SW480 (cell line): ENCODE measurements at regions not wholly inside any gene's neighbourhood (a gene's known extent, or its start where the extent isn't known, plus 50 kb on each side); places are given as distances from the start of the nearest gene placed in this dataset.

Experiments
- DNase-seq: peaks from one replicate; pipeline ENCODE4 v3.0.0-alpha.2; 2016; ENCODE audit warnings: low spot score

- no peak for DNase-seq
Measured at GRCh38 chr5:15261269-15261995, 238.5 kb upstream of the FBXL7 start.

DNA sequence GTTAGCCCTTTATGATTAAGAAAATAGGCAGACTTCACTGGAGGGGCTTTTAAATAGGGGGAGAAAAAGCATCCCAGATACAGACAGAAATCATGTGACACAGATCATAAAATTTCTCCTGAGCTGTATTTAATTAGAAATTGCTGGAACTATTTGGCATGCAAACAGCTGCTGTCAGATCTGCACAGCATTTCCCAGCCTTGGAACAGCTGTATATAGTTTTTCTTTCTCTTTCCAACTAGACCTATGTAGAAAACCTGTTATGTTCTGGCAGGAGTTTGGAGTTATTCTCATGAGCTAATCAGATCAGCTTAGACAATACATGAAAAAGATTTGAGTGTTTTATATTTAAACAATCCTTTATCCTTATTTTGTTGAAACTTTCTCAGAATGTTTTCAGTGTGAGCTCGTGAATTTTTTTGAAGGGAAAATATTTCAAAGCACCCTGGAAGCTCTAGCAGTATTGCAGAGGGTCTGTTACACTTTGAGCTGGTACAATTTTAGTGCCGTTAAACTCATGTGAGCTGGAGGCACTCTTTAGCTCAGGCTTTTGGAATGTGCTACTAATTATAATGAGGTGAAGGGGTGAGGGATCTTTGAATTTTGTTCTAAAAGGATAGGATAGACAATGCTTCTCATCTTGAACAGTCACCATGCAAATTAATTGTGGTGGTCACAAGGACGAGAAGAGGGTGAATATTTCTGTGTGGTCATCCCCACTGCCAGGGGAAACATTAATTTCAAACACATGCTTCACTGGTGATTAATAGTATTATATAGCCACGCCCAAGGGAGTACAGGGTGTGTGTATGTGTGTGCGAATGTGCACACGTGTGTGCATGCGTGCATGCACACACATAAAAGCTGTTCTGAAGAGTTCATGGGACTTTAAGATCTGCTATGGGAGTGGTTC is 239.4 kb upstream of the FBXL7 start:
- DNase-seq, result peak; percentile 61

DNA sequence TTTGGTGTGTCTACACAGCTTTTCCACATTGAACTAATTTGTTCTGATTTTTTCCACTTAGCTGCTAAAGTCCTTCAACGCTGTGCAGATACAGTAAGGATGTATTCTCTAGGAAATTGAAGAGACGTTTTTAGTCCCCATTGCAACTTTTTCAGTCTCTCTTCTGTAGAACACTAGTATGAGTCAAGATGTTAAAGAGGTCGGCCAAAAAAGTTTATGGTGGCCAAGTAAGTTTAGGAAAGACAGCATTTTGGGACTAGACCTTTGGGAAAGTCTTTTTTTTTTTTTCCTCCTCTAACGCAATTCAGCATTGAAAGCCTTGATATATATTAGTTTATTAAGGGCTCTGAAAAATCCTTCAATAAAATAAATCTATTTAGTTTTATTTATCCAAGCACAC is 243.5 kb upstream of the FBXL7 start:
- no peak for DNase-seq

GRCh38 chr5:15255576-15255975 is 244.4 kb upstream of the FBXL7 start:
- DNase-seq, result no peak

- no peak for DNase-seq
Measured at GRCh38 chr5:15254607-15255006, 245.4 kb upstream of the FBXL7 start.

GRCh38 chr5:15252331-15252730 is 247.6 kb upstream of the FBXL7 start:
- DNase-seq, result no peak

- peak; percentile 90 for DNase-seq
Measured at GRCh38 chr5:15249152-15249551, 250.8 kb upstream of the FBXL7 start.

DNA sequence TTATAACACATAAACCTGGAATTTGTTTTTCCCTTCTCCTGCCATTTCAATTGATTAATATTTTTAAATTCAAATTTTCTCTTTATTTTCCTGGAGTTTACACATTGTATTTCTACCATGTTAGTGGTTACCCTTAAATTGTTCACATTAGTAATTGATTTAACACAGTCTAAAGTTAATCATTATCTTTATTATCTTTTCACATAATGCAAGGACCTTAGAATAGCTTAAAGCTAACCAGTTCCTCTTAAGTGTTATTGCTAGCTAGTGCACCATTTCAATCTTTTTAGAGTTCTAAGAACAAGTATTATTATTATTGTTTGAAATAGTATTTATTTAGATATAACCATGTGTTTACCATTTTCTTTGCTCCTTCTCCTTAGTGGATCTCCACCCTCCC is 251.2 kb upstream of the FBXL7 start:
- DNase-seq, result no peak

DNA sequence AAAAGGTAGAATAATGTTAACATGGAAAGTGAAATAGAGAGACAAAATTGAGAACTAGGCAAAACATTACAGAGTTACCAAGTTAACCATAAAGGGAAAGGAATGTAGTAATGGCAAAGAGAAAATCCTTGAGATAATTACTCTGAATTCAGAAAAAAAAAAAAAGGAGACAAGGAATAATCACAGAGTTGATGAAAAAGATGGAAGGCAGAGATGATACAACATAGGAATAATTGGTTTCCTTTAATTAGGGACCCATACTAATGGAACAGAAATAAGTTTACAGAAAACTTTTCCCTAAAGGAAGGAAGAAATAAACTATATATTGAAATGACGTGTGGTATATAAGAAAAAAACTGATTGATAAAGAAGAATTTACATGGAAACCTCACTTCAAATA is 254.1 kb upstream of the FBXL7 start:
- DNase-seq, result no peak

GRCh38 chr5:15243301-15244020 is 256.5 kb upstream of the FBXL7 start:
- no peak for DNase-seq

- DNase-seq, result no peak
Measured at GRCh38 chr5:15241216-15241821, 258.7 kb upstream of the FBXL7 start.

DNA sequence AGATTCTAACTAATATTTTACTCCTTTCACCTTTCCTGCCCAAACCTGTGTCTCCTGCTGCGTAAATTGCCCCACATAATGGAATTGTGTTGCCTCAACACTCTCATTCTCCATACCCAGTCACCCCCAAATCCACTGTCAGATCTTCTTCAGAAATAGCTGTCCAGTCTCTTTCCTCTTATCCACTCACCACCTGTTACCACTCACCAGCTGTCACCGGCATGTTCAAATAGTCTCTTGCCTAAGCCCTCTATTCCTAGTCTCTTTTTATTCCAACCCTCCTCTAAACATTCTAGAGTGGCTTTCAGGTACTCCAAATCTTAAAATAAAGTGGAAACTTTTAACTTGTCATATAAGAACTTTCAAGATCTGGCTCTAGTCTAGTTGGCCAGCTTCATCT is 262.0 kb upstream of the FBXL7 start:
- DNase-seq, result no peak

DNA sequence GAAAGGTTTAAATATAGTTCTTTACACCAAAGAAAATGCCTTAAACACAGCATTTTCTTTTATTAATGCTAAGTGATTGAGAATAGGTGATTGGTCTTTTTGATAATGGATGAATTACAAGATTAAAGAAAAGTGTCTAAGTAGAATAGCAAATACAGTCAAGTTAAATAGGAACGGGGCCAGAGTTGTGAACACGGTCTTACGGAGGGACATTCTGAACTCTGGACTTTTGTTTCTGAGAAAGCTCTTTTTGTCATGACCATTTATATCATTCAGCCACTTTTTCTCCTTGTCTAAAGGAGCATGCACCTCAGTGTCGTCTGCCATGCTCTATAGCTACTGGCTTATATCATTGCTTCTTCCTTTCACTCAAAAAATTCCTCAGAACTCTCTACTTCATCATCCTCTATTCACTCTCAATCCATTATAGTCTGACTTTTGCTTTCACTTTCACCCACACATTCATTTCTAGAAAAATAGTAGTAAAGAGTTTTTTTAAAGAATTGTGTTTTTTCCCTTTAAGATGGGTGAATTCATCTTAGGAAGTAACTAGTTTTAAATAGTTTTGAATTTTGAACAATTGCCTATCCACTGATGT is 263.0 kb upstream of the FBXL7 start:
- DNase-seq, result no peak

GRCh38 chr5:15234911-15235310 is 265.1 kb upstream of the FBXL7 start:
- DNase-seq, result no peak

- DNase-seq, result no peak
Measured at GRCh38 chr5:15234366-15234765, 265.6 kb upstream of the FBXL7 start.

GRCh38 chr5:15233566-15233965 is 266.4 kb upstream of the FBXL7 start:
- no peak for DNase-seq

DNA sequence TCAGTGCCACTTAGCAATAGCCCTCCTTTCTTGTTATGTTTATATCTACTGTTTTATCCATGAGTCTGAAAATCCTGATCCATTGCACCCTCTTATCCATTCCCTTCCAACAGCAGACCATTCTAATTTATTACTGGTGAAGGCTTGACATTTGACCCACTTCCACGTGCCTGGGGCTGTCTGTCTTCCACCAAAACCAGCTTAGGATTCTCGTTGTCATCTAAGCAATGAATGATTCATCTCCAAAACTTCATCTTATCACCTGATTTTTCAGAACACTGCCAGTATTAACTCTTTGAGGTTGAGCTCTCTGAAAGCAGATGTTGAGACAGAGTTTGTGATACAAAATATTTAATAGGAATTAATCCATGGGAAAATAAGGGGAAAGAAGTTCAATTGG is 277.8 kb upstream of the FBXL7 start:
- no peak for DNase-seq

GRCh38 chr5:15220642-15221173 is 279.3 kb upstream of the FBXL7 start:
- DNase-seq, result no peak

DNA sequence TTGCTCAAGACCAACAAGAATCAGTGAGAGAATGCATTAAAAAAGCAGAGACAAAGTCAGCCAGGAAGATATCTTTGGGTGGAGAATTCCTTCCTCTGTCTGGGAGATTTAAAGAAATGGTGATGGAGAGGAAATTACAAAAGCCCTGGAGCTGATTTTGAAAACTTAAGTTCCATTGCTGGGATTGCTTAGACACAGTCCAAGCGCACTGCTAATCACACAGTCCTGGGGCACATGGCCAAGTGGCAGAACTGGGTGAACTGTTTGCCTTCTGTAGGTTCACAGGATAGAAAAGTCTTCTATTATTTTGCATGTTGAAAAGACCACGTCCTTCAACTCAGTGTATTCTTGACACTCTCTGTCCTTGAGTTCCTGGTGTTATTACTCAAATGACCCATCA is 284.9 kb upstream of the FBXL7 start:
- DNase-seq, result no peak

DNA sequence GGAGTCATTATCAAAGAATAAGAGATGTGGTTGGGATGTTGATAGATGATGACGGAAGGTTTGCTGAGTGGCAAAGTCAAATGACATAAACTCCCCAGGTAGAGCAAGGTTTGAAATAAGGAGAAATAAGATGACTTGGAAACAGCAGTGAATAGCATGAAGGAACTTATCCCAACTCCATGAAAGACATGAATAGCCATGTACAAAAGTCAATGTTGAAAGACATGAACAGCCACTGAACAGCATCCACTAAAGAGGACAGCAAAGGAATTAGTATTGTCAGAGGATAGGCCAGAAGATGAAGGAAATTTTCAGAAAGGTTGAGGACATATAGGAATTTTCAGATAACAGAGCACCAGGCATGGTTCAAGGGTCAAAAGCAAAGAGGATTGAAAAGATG is 286.0 kb upstream of the FBXL7 start:
- DNase-seq, result no peak

- DNase-seq, result no peak
Measured at GRCh38 chr5:15209053-15209762, 290.8 kb upstream of the FBXL7 start.
